B cell (primary cell): ENCODE measurements at regions not wholly inside any gene's neighbourhood (a gene's known extent, or its start where the extent isn't known, plus 50 kb on each side); places are given as distances from the start of the nearest gene placed in this dataset.

Experiments
- ATAC-seq: fragments of 200-7000 bp; cut with Tn5 transposase; one replicate; pipeline ENCODE4 v1.10.0; 2021; ENCODE audit warnings: low read depth, mild to moderate bottlenecking, moderate number of reproducible peaks, moderate library complexity
- CTCF ChIA-PET: fragments of 350-600 bp; sonication (Branson Sonifier 250); formaldehyde crosslinking; loops from one replicate; lab custom pipeline; 2021; ENCODE audit warnings: antibody characterized with exemption, inconsistent platforms; lab: Charles Lee
- POLR2A ChIA-PET: fragments of 350-600 bp; sonication (Branson Sonifier 250); formaldehyde crosslinking; loops from one replicate; lab custom pipeline; 2021; ENCODE audit warnings: antibody characterized with exemption; lab: Charles Lee
- DNase-seq: peaks from one replicate; pipeline ENCODE4 v3.0.0; 2013
- H2AFZ ChIP-seq: 2 replicates; pipeline ENCODE4 v1.6.1; 2012; ENCODE audit warnings: mild to moderate bottlenecking, low read depth, low read length; ENCODE audit not compliant: insufficient read depth, poor library complexity, severe bottlenecking
- H3K27ac ChIP-seq, 2 donors: 1 replicate in 1 of 2; 2 replicates in 1 of 2; pipeline ENCODE4 v1.5.1; 2012 to 2013; ENCODE audit warnings: low read length in 2 of 2, mild to moderate bottlenecking in 2 of 2, moderate library complexity in 1 of 2
- H3K27me3 ChIP-seq, 4 experiments: fragments of 200-600 bp in 1 of 4; sonication (generic) in 1 of 4; replicated peaks in 1 of 4; 1 replicate in 2 of 4; 2 replicates in 2 of 4; pipeline versions ENCODE4 v1.6.1 to v1.7.0; 2013 to 2016; ENCODE audit warnings: low read length in 3 of 4, mild to moderate bottlenecking in 2 of 4, mixed read lengths in 1 of 4, moderate library complexity in 1 of 4; ENCODE audit not compliant: insufficient read depth in 4 of 4, control insufficient read depth in 3 of 4; ENCODE audit errors: control extremely low read depth in 1 of 4
- H3K36me3 ChIP-seq, 2 experiments: replicated peaks in 1 of 2; 1 replicate in 1 of 2; 2 replicates in 1 of 2; pipeline versions ENCODE4 v1.6.1 to v1.7.1; 2013; ENCODE audit warnings: low read length in 1 of 2; ENCODE audit not compliant: insufficient read depth in 2 of 2, control insufficient read depth in 1 of 2; ENCODE audit errors: control extremely low read depth in 1 of 2, extremely low read depth in 1 of 2
- H3K4me1 ChIP-seq, 2 donors: fragments of 200-600 bp in 1 of 2; sonication (generic) in 1 of 2; 1 replicate in 1 of 2; 2 replicates in 1 of 2; pipeline versions ENCODE4 v1.5.1 to v1.6.1; 2013 to 2017; ENCODE audit warnings: low read length in 2 of 2; ENCODE audit not compliant: control insufficient read depth in 2 of 2, insufficient read depth in 2 of 2
- H3K4me2 ChIP-seq: replicated peaks from 2 replicates; pipeline ENCODE3; 2012; ENCODE audit warnings: mild to moderate bottlenecking, low read depth, low read length; ENCODE audit not compliant: poor library complexity, severe bottlenecking
- H3K4me3 ChIP-seq, 5 experiments: fragments of 200-600 bp in 1 of 5; sonication (generic) in 1 of 5; 1 replicate in 3 of 5; 2 replicates in 2 of 5; pipeline versions ENCODE4 v1.5.1 to v1.7.0; 2011 to 2016; ENCODE audit warnings: low read length in 4 of 5, mild to moderate bottlenecking in 4 of 5, low read depth in 2 of 5, control low read depth in 1 of 5, moderate library complexity in 1 of 5; ENCODE audit not compliant: insufficient read depth in 1 of 5; ENCODE audit errors: control extremely low read depth in 1 of 5, extremely low read depth in 1 of 5
- H3K79me2 ChIP-seq: fragments of 200-600 bp; sonication (generic); one replicate; pipeline ENCODE4 v1.6.0; 2016; ENCODE audit warnings: low read length; ENCODE audit not compliant: control insufficient read depth, insufficient read depth
- H3K9ac ChIP-seq: fragments of 200-600 bp; sonication (generic); 2 replicates; pipeline ENCODE4 v1.6.1; 2017; ENCODE audit warnings: mild to moderate bottlenecking, low read length, moderate library complexity
- H3K9me3 ChIP-seq, 3 donors: one replicate each; pipeline versions ENCODE4 v1.6.1 to v1.7.1; 2013; ENCODE audit warnings: low read length in 2 of 3; ENCODE audit not compliant: control insufficient read depth in 2 of 3, insufficient read depth in 1 of 3; ENCODE audit errors: control extremely low read depth in 1 of 3
- H4K20me1 ChIP-seq: 2 replicates; pipeline ENCODE4 v1.6.0; 2012; ENCODE audit warnings: mild to moderate bottlenecking, low read length; ENCODE audit not compliant: insufficient read depth, control insufficient read depth, poor library complexity, severe bottlenecking
- H3K27ac Mint-ChIP-seq: one replicate; pipeline ENCODE4 v1.8.0; 2021; ENCODE audit warnings: mixed read lengths
- H3K27me3 Mint-ChIP-seq: one replicate; pipeline ENCODE4 v1.8.0; 2021; ENCODE audit warnings: mixed read lengths
- H3K4me1 Mint-ChIP-seq: one replicate; pipeline ENCODE4 v1.8.0; 2021; ENCODE audit warnings: mixed read lengths
- H3K4me3 Mint-ChIP-seq: one replicate; pipeline ENCODE4 v1.8.0; 2021; ENCODE audit warnings: mixed read lengths
- H3K9me3 Mint-ChIP-seq: one replicate; pipeline ENCODE4 v1.8.0; 2022; ENCODE audit warnings: mixed read lengths; ENCODE audit not compliant: insufficient read depth
- EZH2 ChIP-seq: IDR thresholded peaks from 2 replicates; pipeline ENCODE4 v1.6.1; 2012; ENCODE audit warnings: borderline replicate concordance, low read depth, mild to moderate bottlenecking, moderate library complexity, low read length; ENCODE audit not compliant: insufficient read depth, poor library complexity, severe bottlenecking
- WGBS: methylation state at CpG from one replicate; pipeline ENCODE4 v1.1.5; 2013; ENCODE audit warnings: missing lambda C conversion rate; ENCODE audit not compliant: insufficient coverage; 5-methylcytosine and 5-hydroxymethylcytosine counted together
- intact Hi-C: fragments of 100-400 bp; cut with micrococcal nuclease; formaldehyde crosslinking; loops from one replicate; pipeline ENCODE4 v1.10.0; 2022
- TF ChIP-seq, protein P1 (sequence below): fragments of 200-600 bp; IDR thresholded peaks from one replicate; pipeline ENCODE4 v1.8.0; 2022; ENCODE audit warnings: antibody characterized with exemption, mild to moderate bottlenecking

DNA sequence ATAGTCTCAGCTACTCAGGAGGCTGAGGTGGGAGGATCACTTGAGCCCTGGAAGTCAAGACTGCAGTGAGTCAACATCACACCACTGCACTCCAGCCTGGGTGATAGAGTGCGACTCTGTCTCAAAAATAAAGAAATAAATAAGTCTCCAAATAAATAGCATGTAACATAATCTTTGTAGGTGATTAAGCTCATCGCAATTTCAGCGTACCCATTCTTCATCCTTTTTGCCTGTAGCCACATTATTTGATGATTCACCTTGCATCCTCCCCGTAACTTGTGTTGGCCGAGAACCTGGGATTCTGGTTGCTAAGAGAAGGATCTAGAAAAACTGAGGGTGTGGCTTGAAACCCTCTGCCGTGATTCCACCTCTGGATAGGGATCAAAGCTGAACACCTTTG lies 115.1 kb downstream of the GALC start:
- Mint-ChIP-seq H3K27me3 (peaks cover 11% of the 10 kb centered on the region), H3K4me1 (no peaks in the 10 kb centered on the region), H3K9me3 (no peaks in the 10 kb centered on the region), H3K27ac (no peak overlapping the region), H3K4me3 (no peak overlapping the region)
- H3K4me2 ChIP-seq = no peak overlapping the region
- ATAC-seq (no peak), DNase-seq (no peak)
- no peaks in the 10 kb centered on the region for H3K4me1 ChIP-seq
- H3K9ac ChIP-seq = no peak overlapping the region
- TF ChIP-seq, protein P1, sequence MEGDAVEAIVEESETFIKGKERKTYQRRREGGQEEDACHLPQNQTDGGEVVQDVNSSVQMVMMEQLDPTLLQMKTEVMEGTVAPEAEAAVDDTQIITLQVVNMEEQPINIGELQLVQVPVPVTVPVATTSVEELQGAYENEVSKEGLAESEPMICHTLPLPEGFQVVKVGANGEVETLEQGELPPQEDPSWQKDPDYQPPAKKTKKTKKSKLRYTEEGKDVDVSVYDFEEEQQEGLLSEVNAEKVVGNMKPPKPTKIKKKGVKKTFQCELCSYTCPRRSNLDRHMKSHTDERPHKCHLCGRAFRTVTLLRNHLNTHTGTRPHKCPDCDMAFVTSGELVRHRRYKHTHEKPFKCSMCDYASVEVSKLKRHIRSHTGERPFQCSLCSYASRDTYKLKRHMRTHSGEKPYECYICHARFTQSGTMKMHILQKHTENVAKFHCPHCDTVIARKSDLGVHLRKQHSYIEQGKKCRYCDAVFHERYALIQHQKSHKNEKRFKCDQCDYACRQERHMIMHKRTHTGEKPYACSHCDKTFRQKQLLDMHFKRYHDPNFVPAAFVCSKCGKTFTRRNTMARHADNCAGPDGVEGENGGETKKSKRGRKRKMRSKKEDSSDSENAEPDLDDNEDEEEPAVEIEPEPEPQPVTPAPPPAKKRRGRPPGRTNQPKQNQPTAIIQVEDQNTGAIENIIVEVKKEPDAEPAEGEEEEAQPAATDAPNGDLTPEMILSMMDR = no peak
- TF ChIP-seq EZH2 = no peak
- CTCF ChIA-PET = no interaction called here
- no peak overlapping the region for H2AFZ ChIP-seq
- 100% methylated on average over 1 of the region's 6 CpGs for WGBS
- POLR2A ChIA-PET = no interaction called here
- intact Hi-C loops = no loop called here
- H3K79me2 ChIP-seq = no peaks in the 10 kb centered on the region
- no peak overlapping the region for H3K4me3 ChIP-seq
- peaks cover 0 to 3% (median 0%) of the 10 kb centered on the region in 4 experiments for H3K27me3 ChIP-seq
- no peak overlapping the region for H3K27ac ChIP-seq
- no peaks in the 10 kb centered on the region for H3K36me3 ChIP-seq
- no peaks in the 10 kb centered on the region for H4K20me1 ChIP-seq
- H3K9me3 ChIP-seq = no peaks in the 10 kb centered on the region

GRCh38 chr14:87874676-87875075 lies 118.3 kb downstream of the GALC start:
- no peak overlapping the region for H3K9ac ChIP-seq
- no peak overlapping the region for H2AFZ ChIP-seq
- DNase-seq (no peak), ATAC-seq (no peak)
- intact Hi-C loops = no loop called here
- H3K4me2 ChIP-seq = no peak overlapping the region
- peaks cover 5% of the 10 kb centered on the region for H3K27me3 Mint-ChIP-seq
- no peaks in the 10 kb centered on the region for H3K4me1 ChIP-seq
- no peaks in the 10 kb centered on the region for H4K20me1 ChIP-seq
- no peak overlapping the region for H3K27ac Mint-ChIP-seq
- no peak for TF ChIP-seq EZH2
- TF ChIP-seq, protein P1 = no peak
- CTCF ChIA-PET = interaction anchor here (1.9 kb wide), 1 partner anchor 23 kb away, joined by 4 read pairs; no protein-coding TSS in a partner anchor
- no peaks in the 10 kb centered on the region for H3K9me3 Mint-ChIP-seq
- no peaks in the 10 kb centered on the region for H3K36me3 ChIP-seq
- H3K9me3 ChIP-seq = no peaks in the 10 kb centered on the region
- H3K4me3 Mint-ChIP-seq = no peak overlapping the region
- 50% methylated on average over 1 of the region's 2 CpGs for WGBS
- H3K4me1 Mint-ChIP-seq = no peaks in the 10 kb centered on the region
- peaks cover 0 to under 1% (median 0%) of the 10 kb centered on the region in 4 experiments for H3K27me3 ChIP-seq
- H3K79me2 ChIP-seq = no peaks in the 10 kb centered on the region
- no peak overlapping the region for H3K27ac ChIP-seq
- no peak overlapping the region for H3K4me3 ChIP-seq
- POLR2A ChIA-PET = no interaction called here
